CD4-positive, alpha-beta T cell treated with Interleukin-6 for 4 hours (primary cell): ENCODE measurements at regions not wholly inside any gene's neighbourhood (a gene's known extent, or its start where the extent isn't known, plus 50 kb on each side); places are given as distances from the start of the nearest gene placed in this dataset.
"Not testable (repeated sequence)": the region's sequence is repeated elsewhere in the genome, so short reads cannot be mapped to it uniquely, and the experiment has no call there.

Source experiments
- DNase-seq: peaks from one replicate; pipeline ENCODE4 v3.0.0-alpha.2; 2020; ENCODE audit warnings: mixed read lengths

DNA sequence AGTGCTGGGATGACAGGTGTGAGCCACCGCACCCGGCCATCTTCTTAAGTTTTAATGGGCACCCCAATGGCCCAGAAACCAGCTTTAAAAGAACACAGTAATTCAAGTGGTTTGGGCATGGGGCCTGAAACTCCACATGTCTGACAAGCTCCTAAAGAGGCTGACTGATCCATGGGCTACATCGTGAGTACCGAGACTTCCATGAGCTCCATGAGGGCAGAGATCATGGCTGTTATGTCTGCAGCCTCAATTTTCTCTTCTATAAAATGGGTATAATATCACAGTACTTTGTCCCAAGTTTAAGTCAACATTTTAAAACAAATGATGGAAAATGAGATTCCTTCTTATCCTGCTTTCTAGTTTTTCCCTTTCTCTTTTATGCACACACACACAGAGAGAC is 397.6 kb upstream of the MAF start:
- no peak for DNase-seq

DNA sequence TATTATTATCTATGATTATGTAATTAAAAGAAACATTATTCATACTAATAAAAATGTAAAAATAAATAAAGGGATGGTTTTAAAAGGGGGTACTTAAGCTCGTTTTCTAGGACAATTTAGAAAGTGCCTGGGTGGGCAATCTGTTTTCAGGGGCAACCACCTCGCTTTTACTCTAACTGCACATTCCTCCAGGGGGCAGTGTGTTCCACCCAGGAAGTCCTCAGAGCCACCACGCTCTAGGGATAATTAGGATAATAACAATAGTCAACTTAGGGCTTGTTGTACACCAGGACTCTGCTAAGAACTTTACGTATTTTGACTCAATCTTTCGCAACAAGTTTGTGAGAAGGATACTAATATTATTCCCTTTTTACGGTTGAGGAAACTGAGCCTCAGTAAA is 396.7 kb upstream of the MAF start:
- DNase-seq: no peak

DNA sequence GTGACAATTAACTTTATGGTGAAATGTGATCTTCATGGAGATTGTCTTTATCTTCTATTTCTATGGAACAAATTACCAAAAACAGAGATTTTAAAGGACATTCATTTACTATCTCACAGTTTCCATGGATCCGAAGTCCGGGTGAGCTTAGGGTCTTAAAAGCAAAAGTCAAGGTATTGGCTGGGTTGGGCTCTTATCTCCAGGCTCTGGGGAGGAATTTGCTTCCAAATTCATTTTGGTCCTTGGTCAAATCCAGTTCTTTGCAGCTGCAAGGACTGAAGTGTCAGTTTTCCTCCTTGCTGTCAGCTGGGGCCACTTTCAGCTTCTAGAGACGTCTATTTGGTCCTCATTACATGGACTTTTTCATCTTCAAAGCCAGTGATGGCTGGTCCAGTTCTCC is 395.8 kb upstream of the MAF start:
- DNase-seq: no peak

DNA sequence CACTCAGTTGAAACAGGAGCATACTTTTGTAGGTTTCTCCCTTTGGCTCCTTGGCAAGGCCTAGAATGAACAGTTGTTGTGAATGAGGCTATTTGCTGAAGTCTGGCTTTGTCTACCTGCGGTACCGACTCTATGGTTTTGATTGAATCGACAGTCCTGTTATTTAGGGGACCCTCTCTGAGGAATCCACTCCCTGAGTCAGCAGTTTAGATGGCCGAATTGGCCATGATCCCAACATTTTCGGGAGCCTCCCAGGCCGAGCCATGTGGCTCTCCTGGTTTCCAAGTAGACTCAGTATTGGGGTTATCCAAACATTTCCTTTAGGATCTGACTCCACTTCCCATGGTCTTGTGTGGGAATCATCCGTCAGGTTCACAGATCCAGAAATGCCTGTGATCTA is 394.8 kb upstream of the MAF start:
- no peak for DNase-seq

DNA sequence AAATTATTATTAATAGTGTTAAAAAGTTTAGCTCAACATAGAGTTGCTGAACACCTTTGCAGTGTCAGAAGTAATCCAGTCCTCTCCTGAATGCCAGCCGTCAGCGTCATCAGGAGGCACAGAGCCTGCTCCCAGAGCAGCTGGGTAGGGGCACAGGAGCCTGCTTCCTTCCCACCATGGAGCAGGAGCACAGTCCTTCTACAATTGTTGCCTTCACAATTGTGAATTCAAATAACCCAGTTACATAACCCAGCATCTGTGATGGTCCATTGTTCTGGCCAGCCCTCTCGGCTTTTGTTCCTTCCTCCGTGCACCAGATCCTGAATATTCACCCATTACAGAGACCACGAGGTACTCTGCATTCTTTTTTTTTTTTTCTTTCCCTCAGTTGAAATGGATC is 393.9 kb upstream of the MAF start:
- no peak for DNase-seq

DNA sequence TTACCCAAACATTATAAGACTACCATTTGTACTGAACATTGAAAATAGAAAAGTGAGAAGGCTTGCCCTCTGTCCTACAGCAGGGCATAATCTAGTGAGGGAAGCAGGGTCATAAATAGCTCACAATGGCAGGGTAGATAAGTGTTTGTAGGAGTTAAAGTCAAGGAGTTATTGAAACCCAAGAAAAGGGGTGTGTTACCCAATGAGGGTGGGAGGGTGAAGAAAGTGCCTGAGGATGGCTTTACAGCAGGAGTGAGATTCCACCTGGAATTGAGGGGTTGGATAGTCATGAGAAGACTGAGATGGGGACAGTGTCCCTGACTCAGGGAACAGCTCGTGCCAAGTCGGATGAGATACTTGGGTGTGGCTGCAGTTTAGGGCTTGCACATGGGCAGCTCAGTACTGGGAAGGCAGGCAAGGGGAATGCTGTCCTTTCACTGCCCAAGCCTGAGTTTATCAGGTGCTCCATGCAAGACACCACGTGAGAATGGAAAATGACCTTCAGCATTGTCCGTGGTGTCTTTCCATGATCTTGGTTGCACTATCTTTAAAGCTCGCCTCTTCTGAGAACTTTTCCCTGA is 393.2 kb upstream of the MAF start:
- DNase-seq: no peak

DNA sequence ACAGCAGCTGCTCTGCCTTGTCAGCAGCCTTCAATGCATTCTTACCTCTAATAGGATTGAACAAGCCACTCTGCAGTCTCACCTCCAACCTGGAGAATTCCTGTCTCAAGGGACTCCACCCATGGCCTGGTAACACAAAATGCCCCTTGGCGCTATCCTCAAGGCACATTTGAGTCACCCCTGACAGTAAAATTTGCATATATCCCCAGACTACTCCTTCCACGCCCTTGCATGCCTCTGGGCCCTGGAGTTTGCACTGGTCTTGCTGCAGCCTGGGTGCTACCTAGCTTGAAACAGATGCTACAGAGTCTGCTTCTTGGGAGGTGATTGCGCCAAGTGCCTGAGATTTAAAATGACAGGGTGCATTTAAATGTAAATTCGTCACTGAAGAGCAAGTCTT is 391.4 kb upstream of the MAF start:
- no peak for DNase-seq

DNA sequence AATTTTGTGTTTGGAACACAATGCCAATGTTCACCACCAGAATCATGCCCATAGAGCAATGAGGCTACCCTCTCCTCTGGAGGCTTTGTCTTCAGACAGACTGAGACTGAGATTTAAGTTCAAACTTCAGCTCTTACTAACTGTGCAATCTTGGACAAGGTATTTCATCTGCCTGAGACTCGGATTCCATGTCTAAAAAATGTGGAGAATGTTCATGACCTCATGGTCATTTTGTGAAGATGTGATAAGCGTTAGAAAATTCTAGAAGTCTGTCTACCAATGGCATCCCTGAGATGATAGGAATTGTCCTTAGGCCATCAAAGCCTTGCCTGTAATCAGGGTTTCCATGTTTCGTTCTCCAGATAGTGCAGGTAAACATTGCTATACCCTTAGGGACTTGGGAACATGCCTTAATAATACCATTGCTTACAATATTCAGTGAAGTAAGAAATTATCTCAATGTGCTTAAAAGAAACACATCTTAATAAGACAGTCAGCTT is 388.2 kb upstream of the MAF start:
- no peak for DNase-seq

DNA sequence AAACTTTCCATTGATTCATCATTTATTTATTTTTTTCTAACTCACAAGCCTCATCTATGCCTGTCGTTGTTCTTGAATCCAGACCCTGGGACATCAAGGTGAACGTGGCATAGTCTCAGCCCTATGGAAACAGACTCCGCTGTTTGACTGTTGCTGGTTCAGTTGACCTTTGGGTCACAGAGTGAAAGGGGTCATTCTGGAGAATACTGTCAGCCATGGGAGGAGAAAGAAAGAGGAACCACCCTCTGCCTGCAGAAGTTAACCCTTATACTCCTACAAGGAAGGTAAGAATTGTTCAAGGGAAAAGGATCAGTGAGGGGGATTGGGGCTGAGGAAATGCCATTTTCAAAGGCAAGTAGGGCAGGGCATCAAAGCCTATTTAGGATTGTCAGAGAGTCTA is 387.6 kb upstream of the MAF start:
- DNase-seq: no peak

DNA sequence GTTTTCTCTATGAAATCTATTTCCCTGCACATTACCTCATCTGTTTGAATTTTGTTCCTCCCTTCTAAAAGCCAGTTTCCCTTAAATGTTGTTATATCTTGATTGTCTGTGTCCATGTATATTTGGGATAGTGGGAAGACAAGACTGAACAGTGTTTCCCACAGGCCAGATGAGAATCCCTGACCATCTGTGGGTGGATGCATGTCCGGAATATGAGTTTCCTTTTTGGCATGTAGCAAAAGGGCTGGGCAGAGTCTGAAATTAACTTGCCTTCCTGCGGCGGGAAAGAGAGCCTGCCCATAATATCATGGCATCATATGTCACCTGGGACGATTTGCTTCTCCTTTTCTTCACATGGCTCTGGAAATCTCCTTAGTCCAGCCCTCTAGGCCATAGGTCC is 385.8 kb upstream of the MAF start:
- DNase-seq: no peak

DNA sequence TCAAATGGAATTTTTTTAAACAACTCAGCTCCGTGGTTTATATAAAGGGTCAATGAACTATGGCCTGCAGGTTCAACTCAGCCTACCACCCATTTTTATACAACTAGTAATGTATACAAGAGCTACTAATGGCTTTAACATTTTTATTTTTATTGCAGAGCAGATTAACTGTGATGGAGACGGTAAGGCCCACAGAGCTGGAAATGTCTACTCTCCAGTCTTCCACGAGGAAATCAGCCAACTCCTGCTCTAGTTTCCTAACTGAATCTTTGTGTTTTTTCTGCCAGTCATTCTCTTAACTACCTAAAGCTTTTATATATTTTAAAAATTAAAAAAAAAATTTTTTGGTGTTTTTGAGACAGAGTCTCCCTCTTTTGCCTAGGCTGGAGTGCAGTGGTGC is 385.1 kb upstream of the MAF start:
- DNase-seq: no peak

DNA sequence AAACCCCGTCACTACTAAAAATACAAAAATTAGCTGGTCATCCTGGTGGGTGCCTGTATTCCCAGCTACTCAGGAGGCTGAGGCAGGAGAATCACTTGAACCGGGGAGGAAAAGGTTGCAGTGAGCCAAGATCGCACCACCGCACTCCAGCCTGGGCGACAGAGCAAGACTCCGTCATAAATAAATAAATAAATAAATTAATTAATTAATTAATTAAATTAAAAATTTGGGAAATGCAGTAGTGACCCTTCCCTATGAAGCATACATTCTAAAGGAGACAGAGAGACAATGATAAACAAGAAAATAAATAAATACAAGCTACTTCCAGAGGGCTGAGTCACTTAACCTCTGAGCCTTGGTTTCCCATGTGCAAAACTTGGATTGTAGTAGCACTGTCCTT is 383.6 kb upstream of the MAF start:
- not testable (repeated sequence) for DNase-seq

DNA sequence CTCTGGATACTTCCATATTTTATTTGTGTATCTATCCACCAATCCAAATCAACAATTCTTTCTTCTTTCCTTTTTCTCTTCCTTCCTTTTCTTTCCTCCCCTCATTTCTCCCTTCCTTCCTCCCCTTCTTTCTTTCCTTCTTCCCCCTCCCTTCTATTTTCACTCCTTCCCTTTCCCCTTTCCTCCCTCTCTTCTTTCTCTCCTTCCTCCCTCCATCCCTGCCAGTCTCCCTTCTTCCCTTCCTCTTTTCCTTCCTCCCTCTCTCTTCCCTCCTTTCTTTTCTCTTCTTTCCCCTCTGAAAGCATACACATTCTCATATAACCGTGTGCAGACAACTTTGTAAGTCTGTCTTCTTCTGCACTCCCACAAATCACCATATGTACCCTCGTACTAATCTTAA is 382.3 kb upstream of the MAF start:
- DNase-seq: no peak

DNA sequence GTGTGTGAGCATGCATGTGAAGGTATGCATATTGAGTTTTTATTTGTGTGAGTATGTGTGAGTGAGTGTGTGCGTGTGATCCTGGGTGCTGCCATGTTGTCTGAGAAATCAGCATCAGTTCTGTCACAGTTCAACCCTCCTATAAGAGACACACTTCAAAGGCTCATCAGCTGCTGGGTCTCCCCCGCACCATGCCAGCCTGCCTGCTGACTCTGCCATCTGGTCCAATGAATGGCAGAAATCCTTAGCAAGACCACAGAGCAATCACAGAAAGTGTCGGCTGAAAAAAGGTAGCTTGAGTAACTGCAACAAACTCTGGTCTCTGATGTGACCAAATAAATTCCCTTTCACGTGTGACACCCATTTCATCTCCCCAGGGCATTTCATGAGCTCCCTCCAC is 381.8 kb upstream of the MAF start:
- no peak for DNase-seq

DNA sequence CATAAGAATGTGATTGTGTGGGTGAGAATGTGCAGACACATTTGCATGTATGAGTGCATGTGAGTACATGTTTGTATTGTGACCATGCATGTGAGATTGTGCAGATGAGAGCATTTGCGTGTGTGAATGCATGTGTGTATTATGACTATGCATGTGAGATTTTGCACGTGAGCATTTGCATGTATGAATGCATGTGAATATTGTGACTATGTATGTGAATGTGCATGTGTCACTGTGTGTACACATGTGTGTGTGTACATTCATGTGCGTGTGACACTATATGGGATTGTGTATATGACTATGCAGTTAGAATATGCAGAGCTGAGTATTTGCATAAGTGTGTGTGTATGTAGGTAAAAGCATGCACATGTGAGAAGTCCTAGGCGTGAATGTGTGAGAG is 381.3 kb upstream of the MAF start:
- DNase-seq: no peak

DNA sequence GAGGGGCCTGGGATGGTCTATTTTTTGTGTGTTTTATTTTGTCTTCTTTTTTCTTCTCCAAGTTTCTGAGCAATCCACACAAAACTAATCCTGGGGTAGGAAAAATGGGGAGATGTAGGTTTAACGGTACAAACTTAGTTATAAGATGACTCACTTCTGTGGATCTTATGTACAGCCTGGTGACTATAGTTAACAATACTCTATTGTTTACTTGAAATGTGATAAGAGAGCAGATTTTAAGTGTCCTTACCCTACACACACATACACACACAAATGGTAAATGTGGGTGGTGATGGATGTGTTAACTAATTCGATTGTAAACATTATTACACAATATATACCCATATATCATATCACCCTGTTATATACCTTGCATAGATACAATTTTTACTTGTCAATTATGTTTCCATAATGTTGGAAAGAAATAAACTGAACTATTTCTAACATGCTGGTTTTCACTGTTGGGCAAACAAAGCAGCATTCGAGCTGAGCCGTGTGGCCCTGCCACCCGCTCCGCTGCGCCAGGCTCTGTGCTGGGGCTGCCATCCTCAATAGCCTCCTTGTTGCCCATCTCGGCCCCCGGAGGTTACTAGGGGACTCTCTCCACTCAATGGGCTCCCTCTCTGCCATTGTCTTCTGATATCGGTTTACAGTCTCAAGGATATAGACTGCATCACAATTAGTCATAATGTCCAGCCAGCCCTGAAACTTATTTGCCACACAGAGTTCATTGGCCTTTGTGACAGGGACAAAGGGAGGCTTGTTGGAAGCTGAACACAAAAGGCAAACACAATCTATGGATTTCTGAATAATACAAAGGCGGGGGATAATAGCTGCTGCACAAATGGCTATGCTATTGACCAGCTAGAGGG is 380.3 kb upstream of the MAF start:
- no peak for DNase-seq

DNA sequence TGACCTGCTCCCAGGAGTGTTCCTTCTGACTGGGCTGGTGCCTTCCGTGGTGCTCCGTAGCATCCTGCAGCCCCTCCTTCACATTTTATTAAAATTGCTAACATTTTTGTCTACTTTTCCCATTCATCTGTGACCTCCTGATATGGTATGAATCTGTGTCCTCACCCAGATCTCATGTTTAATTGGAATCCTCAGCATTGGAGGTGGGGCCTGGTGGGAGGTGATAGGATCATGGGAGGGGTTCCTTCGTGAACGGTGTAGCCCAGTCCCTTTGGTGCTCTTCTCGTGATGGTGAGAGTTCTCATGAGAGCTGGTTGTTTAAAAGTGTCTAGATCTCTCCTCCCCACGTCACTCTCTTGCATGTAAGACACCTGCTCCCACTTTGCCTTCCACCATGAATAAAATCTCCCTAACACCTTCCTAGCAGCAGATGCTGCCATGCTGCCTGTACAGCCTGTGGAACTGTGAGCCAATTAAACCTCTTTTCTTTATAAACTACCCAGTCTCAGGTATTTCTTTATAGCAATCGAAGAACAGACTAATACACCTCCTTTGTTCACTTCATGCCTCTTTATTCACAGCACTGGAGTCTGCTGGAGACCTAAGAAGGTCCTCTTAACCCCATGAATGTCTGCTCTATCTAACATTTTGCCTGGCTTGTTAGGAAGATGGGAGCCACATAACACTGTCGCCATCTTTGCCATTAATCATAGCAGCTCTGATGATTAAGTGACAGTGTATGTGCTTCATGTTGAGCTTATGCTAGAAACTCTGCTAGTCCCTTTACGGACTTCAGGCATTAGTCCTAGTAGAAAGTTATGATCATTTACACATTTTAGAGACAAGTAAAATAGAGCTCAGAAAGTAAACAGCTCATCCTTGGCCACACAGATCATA is 377.7 kb upstream of the MAF start:
- no peak for DNase-seq

DNA sequence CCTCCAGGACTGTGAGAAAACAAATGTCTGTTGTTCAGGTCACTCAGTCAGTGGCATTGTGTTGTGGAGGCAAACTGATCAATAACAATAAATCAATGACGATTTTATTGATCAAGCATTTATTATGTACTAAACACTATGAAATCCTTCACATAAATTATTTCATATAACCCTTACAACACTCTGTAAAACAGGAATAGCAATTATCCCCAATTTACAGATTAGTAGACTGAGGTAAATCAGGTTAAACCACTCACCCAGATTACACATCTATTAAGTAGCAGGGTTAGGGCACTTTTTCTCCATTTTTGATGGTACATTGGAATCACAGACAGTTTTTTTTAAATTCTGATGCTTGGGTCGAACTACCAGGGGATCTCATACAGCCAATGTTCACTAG is 372.8 kb upstream of the MAF start:
- DNase-seq: no peak

DNA sequence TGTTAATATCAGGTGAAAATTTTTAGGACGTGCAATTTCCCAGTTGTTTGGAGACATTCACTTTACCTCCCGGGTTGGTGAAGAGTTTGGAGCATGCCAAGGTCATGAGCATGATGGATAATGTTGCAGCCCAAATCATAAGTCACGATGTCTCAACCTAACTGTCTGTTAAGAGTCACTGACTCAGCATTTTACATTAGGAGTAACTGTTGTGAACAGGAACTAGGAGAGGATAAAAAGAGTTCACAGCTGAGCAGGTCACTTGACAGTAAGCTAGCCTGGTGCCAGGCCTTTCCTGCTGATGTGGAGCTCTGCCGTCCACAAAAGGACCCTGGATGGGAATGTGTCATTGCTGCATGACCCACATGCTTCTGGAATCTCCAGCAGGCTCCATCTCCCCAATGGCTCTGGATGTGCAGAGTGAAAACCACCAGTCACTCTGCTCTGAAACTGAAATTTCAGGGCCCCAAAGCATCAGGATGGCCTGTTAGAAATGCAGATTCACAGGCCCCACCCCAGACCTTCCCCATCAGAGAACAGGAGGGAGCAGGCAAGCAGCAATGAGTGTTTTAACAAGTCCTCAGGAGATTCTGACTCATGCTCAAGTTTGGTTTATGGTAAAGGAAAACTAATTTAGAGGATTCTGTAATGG is 371.6 kb upstream of the MAF start:
- DNase-seq: no peak

DNA sequence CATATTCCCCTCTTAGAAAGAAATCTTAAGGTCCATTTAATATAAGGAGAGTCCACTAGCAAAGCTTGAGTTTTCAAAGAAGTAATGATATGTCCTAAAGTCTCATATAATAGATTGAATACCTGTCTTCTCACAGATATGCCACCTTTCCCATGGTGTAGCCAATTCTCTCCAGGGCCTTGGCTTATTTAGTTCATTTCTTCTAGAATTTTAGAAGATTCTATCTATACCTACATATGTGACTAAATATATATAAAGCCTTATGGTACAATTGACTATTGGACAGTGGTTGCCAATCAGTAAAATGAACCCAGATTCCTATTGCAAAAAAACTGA is 370.7 kb upstream of the MAF start:
- no peak for DNase-seq

DNA sequence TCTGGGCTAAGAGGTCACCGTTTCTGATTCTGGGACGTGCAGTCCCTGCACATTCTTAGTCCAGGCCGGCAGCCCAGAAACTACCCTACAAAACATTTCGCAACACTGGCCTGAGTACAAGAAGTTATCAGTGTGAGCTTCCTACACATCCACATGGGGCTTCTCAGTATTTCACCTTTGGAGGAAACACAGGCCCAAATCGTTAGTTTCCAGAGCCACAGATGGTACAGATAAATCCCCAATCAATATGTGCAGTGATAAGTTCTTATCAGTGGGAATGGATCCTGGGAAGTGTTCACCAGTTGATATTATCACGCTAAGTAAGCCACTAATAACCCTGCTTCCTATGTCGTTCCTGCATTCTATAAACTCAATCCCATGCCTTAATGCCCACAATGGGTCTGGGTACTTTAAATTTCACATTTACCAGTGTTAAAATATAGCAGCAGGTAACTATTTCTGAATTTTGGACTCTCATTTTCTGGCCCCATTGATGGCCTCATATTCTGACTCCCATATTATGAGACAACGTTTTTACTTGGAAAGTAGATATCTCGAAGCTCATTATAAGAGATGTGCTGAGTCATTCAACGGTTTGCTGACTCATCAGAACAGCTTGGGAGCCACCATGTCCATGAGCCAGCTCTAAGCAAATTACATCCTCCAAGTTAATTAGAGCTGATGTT is 370.2 kb upstream of the MAF start:
- DNase-seq: no peak

DNA sequence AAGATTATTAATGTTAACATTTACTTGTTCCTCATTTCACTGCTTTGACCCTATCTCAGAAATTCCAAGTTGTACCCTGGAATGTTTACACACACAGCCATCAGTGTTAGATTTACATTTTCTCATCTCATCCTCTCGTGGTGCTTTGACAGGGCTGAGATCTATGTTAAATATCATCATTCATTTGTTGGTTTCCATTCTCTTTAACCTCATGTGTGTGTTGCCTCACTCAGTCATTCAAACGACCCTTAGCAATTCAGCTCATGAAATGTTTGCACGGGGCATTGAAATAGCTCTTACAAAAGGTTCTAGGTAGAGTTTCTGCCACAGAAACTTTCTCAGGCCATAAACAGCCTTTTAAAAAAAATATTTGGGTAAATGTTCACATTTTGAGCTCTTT is 369.6 kb upstream of the MAF start:
- DNase-seq: no peak

DNA sequence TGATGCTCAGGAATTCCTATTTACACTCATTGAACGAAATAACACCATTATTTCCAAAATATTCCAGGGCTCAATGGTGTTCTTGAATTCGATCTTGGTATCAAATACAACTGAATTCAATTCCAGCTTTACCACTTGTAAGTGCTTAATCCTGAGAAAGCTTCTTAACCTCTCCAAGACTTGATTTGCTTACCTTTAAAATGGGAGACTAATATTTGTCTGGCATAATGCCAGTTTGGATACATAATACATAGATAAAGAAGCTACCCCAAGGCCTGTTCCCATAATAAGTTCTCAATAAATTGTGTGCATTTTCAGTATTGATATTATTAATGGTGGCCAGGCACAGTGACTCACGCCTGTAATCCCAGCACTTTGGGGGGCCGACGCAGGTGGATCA is 368.9 kb upstream of the MAF start:
- no peak for DNase-seq
